ENCODE measurements at regions not wholly inside any gene's neighbourhood (a gene's known extent, or its start where the extent isn't known, plus 50 kb on each side); places are given as distances from the start of the nearest gene placed in this dataset.
"Not testable (repeated sequence)": the region's sequence is repeated elsewhere in the genome, so short reads cannot be mapped to it uniquely, and the experiment has no call there.

DNA sequence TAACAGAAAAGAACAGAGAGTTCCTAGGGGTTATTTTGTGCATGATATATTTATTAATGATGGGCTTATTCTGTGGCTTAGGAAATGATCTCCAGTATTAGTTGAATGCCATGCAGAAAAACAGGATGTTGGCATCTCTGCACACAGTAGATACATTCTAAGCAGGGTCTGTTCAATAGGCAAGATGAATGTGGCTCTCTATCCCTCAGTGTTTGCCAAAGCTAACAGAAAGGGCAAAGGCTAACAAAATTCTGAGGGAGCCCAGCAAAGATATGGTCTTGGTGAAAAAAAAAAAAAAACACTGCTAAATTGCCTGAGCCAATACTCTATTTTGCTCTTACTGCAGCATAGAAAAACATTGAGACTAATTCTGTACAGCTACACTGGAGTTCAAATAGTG lies 1095.8 kb downstream of the UQCRFS1 start:
- TF ChIP-seq, protein P1, sequence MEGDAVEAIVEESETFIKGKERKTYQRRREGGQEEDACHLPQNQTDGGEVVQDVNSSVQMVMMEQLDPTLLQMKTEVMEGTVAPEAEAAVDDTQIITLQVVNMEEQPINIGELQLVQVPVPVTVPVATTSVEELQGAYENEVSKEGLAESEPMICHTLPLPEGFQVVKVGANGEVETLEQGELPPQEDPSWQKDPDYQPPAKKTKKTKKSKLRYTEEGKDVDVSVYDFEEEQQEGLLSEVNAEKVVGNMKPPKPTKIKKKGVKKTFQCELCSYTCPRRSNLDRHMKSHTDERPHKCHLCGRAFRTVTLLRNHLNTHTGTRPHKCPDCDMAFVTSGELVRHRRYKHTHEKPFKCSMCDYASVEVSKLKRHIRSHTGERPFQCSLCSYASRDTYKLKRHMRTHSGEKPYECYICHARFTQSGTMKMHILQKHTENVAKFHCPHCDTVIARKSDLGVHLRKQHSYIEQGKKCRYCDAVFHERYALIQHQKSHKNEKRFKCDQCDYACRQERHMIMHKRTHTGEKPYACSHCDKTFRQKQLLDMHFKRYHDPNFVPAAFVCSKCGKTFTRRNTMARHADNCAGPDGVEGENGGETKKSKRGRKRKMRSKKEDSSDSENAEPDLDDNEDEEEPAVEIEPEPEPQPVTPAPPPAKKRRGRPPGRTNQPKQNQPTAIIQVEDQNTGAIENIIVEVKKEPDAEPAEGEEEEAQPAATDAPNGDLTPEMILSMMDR (IDR thresholded peaks at IDR 0.05), result no peak
- Histone ChIP-seq H3K4me3 (no peak overlapping the region), H3K27ac (no peak overlapping the region)
- no peak for DNase-seq (ENCODE audit: low spot score)

DNA sequence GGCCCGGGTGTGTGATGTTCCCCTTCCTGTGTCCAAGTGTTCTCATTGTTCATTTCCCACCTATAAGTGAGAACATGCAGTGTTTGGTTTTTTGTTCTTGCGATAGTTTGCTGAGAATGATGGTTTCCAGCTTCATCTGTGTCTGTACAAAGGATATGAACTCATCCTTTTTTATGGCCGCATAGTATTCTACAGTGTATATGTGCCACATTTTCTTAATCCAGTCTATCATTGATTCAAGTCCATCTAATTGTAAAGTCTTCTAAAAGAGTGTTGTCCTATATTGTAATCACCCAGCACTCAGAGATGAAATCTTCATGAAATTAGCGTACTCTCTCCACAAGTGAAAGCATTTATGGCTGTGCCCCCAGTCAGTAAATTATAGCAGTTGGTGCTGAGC lies 1096.6 kb downstream of the UQCRFS1 start:
- DNase-seq (ENCODE audit: low spot score); H3K4me3 ChIP-seq; H3K27ac ChIP-seq: not testable (repeated sequence)

DNA sequence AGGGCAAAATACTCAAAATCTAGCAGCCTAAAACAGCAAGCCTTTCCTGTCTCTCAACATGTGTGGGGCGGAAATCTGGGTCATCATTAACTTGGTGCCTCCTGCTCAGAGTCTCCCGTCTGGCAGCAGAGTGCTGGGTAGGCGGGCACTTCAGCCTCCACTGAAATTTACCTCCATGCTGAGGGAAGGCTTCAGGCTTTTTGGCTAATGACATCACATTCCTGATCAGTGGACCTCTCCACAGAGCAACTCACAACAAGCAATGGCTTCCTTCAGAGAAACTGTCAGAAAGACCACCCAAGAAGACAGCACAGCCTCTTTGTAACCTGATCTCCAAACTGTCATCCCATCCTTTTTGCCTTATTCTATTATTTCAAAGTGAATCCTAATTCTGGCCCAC lies 1109.0 kb downstream of the UQCRFS1 start:
- no peak for DNase-seq (ENCODE audit: low spot score)
- H3K4me3 ChIP-seq, result no peak overlapping the region
- TF ChIP-seq, protein P1 (IDR thresholded peaks at IDR 0.05), result no peak
- H3K27ac ChIP-seq, result no peak overlapping the region

- not testable (repeated sequence) for H3K4me3 ChIP-seq; H3K27ac ChIP-seq; DNase-seq (ENCODE audit: low spot score)
These were observed 1128.2 kb downstream of the UQCRFS1 start for GRCh38 chr19:28084659-28085157.

- Histone ChIP-seq H3K4me3 (no peak overlapping the region), H3K27ac (no peak overlapping the region)
- TF ChIP-seq, protein P1 (IDR thresholded peaks at IDR 0.05), result no peak
- DNase-seq (ENCODE audit: low spot score), result no peak
These were observed 1136.3 kb downstream of the UQCRFS1 start for GRCh38 chr19:28076628-28077027.

- no peak for DNase-seq (ENCODE audit: low spot score)
- TF ChIP-seq, protein P1 (IDR thresholded peaks at IDR 0.05), result no peak
- H3K27ac ChIP-seq, result no peak overlapping the region
These were observed 1137.7 kb downstream of the UQCRFS1 start for GRCh38 chr19:28075229-28075628.

DNA sequence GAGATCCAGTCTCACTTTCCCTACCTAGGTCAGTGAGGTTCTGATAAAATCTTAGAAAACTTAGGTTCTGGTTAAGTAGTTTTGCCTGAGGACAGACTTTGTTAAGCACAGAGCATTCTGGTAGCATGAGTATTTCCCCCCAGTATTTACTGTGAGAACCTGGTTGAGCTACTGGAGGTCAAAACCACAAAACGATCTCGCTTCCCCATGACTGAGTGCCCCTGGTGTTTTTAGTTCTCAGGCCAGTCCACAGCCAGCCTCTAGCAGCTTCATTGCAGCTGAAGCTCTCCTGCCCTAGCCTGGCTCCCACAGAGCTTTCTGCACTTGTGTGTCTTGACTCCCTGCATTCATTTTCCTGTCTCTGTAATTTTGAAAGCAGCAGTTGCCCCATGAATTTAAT lies 1138.2 kb downstream of the UQCRFS1 start:
- TF ChIP-seq, protein P1 (IDR thresholded peaks at IDR 0.05), result no peak
- Histone ChIP-seq H3K4me3 (no peak overlapping the region), H3K27ac (no peak overlapping the region)
- DNase-seq (ENCODE audit: low spot score), result no peak

More at GRCh38 chr19:28075229-28075628, 1137.7 kb downstream of the UQCRFS1 start:
- H3K4me3 ChIP-seq, result no peak overlapping the region

GRCh38 chr19:28067882-28068281 lies 1145.1 kb downstream of the UQCRFS1 start:
- Histone ChIP-seq H3K4me3 (no peak overlapping the region), H3K27ac (no peak overlapping the region)
- no peak for DNase-seq (ENCODE audit: low spot score)
- TF ChIP-seq, protein P1 (IDR thresholded peaks at IDR 0.05), result no peak

Data from coronary artery (tissue), 2 donors.